Keratinocyte (primary cell): ENCODE measurements at regions not wholly inside any gene's neighbourhood (a gene's known extent, or its start where the extent isn't known, plus 50 kb on each side); places are given as distances from the start of the nearest gene placed in this dataset.

Experiments
- DNase-seq: peaks from one replicate; pipeline ENCODE4 v3.0.0-alpha.2; 2011; ENCODE audit warnings: low read depth, missing footprints, low spot score
- FAIRE-seq: peaks from 2 replicates; lab custom pipeline; 2011; peaks lifted over from hg19 to GRCh38; lab: Jason Lieb, UNC
- H2AFZ ChIP-seq: 2 replicates; pipeline ENCODE4 v1.6.0; 2012; ENCODE audit warnings: low read length, control low read depth, inconsistent platforms; ENCODE audit not compliant: control insufficient read depth
- H3K27ac ChIP-seq: 2 replicates; pipeline ENCODE4 v1.5.1; 2011; ENCODE audit warnings: low read length; ENCODE audit not compliant: control insufficient read depth, insufficient read depth
- H3K27me3 ChIP-seq: 3 replicates; pipeline ENCODE4 v1.6.0; 2011; ENCODE audit warnings: low read length; ENCODE audit not compliant: control insufficient read depth, insufficient read depth; ENCODE audit errors: extremely low read depth
- H3K36me3 ChIP-seq, 2 experiments: 2 replicates in 1 of 2; 3 replicates in 1 of 2; pipeline ENCODE4 v1.5.1; 2011; ENCODE audit warnings: low read length in 2 of 2, mild to moderate bottlenecking in 1 of 2; ENCODE audit not compliant: control insufficient read depth in 2 of 2, insufficient read depth in 2 of 2; ENCODE audit errors: extremely low read depth in 1 of 2
- H3K4me1 ChIP-seq: 3 replicates; pipeline ENCODE4 v1.5.1; 2011; ENCODE audit warnings: low read length; ENCODE audit not compliant: control insufficient read depth, insufficient read depth; ENCODE audit errors: extremely low read depth
- H3K4me2 ChIP-seq: 3 replicates; pipeline ENCODE4 v1.6.0; 2011; ENCODE audit warnings: low read depth, low read length; ENCODE audit not compliant: control insufficient read depth, insufficient read depth; ENCODE audit errors: extremely low read depth
- H3K4me3 ChIP-seq, 3 experiments: fragments of 200-600 bp in 1 of 3; sonication (generic) in 1 of 3; 2 replicates in 2 of 3; 3 replicates in 1 of 3; pipeline ENCODE4 v1.5.1; 2011 to 2016; ENCODE audit warnings: low read length in 3 of 3, mild to moderate bottlenecking in 3 of 3, control low read depth in 2 of 3, inconsistent platforms in 1 of 3, low read depth in 1 of 3, mixed read lengths in 1 of 3, mixed run types in 1 of 3, moderate library complexity in 1 of 3; ENCODE audit not compliant: control insufficient read depth in 2 of 3, insufficient read depth in 2 of 3; ENCODE audit errors: extremely low read depth in 1 of 3
- H3K79me2 ChIP-seq: 2 replicates; pipeline ENCODE4 v1.6.0; 2012; ENCODE audit warnings: low read length; ENCODE audit not compliant: control insufficient read depth, insufficient read depth
- H3K9ac ChIP-seq: 3 replicates; pipeline ENCODE4 v1.6.0; 2011; ENCODE audit warnings: low read length; ENCODE audit not compliant: control insufficient read depth, insufficient read depth; ENCODE audit errors: extremely low read depth
- H3K9me1 ChIP-seq: 3 replicates; pipeline ENCODE4 v1.6.0; 2011; ENCODE audit warnings: low read length; ENCODE audit not compliant: control insufficient read depth, insufficient read depth; ENCODE audit errors: extremely low read depth
- H3K9me3 ChIP-seq: 2 replicates; pipeline ENCODE4 v1.5.1; 2012; ENCODE audit warnings: low read depth, low read length; ENCODE audit not compliant: control insufficient read depth
- H4K20me1 ChIP-seq: 3 replicates; pipeline ENCODE4 v1.6.0; 2011; ENCODE audit warnings: low read length; ENCODE audit not compliant: control insufficient read depth, insufficient read depth; ENCODE audit errors: extremely low read depth
- CTCF ChIP-seq, 3 experiments: IDR thresholded peaks in 1 of 3; conservative IDR thresholded peaks in 1 of 3; optimal IDR thresholded peaks in 1 of 3; 2 replicates in 2 of 3; 3 replicates in 1 of 3; pipeline versions ENCODE3 to v1.5.1; 2011; ENCODE audit warnings: low read length in 3 of 3, mild to moderate bottlenecking in 3 of 3, moderate library complexity in 2 of 3, control low read depth in 1 of 3, inconsistent platforms in 1 of 3; ENCODE audit not compliant: insufficient read depth in 2 of 3; ENCODE audit errors: extremely low read depth in 1 of 3
- EZH2 ChIP-seq: IDR thresholded peaks from one replicate; pipeline ENCODE4 v1.6.1; 2012; ENCODE audit warnings: inconsistent platforms, mild to moderate bottlenecking, low read length, moderate library complexity
- dilution Hi-C: fragments of 300-500 bp; cut with MboI; formaldehyde crosslinking; loops from one replicate; pipeline ENCODE4 v1.7.0; 2020; ENCODE audit warnings: low sequenced_read_pairs; ENCODE audit not compliant: extremely low pct_ligation_motif_present

GRCh38 chr5:21195145-21195544 is 1207.1 kb upstream of the CDH18 start:
- no peak overlapping the region for H3K4me2 ChIP-seq
- H3K9me3 ChIP-seq: no peaks in the 10 kb centered on the region
- H3K9ac ChIP-seq: no peak overlapping the region
- no peak overlapping the region for H2AFZ ChIP-seq
- no peak overlapping the region for H3K27ac ChIP-seq
- H3K27me3 ChIP-seq: no peaks in the 10 kb centered on the region
- dilution Hi-C loops: no loop called here
- no peaks in the 10 kb centered on the region for H3K79me2 ChIP-seq
- no peak for TF ChIP-seq EZH2
- no peak for TF ChIP-seq CTCF (optimal IDR thresholded peaks at IDR 0.05 in 1 of 3, IDR thresholded peaks at IDR 0.05 in 1 of 3, conservative IDR thresholded peaks at IDR 0.05 in 1 of 3; ENCODE audit: extremely low read depth in 1 of 3, insufficient read depth in 2 of 3, low read length in 3 of 3)
- H4K20me1 ChIP-seq: no peaks in the 10 kb centered on the region
- no peak for FAIRE-seq
- H3K36me3 ChIP-seq: no peaks in the 10 kb centered on the region
- H3K4me3 ChIP-seq: no peak overlapping the region
- DNase-seq: no peak
- H3K4me1 ChIP-seq: no peaks in the 10 kb centered on the region
- H3K9me1 ChIP-seq: no peaks in the 10 kb centered on the region

- H3K9me1 ChIP-seq: no peaks in the 10 kb centered on the region
- no peak overlapping the region for H3K4me2 ChIP-seq
- TF ChIP-seq CTCF (optimal IDR thresholded peaks at IDR 0.05 in 1 of 3, IDR thresholded peaks at IDR 0.05 in 1 of 3, conservative IDR thresholded peaks at IDR 0.05 in 1 of 3; ENCODE audit: extremely low read depth in 1 of 3, insufficient read depth in 2 of 3, low read length in 3 of 3): no peak
- no peak for TF ChIP-seq EZH2
- no peaks in the 10 kb centered on the region for H3K27me3 ChIP-seq
- no peaks in the 10 kb centered on the region for H3K36me3 ChIP-seq
- no peak overlapping the region for H3K4me3 ChIP-seq
- dilution Hi-C loops: no loop called here
- no peak overlapping the region for H2AFZ ChIP-seq
- no peaks in the 10 kb centered on the region for H4K20me1 ChIP-seq
- FAIRE-seq (no peak), DNase-seq (no peak)
- no peak overlapping the region for H3K9ac ChIP-seq
- no peak overlapping the region for H3K27ac ChIP-seq
- no peaks in the 10 kb centered on the region for H3K9me3 ChIP-seq
- H3K4me1 ChIP-seq: no peaks in the 10 kb centered on the region
- no peaks in the 10 kb centered on the region for H3K79me2 ChIP-seq
Measured at GRCh38 chr5:21185536-21185935, 1197.5 kb upstream of the CDH18 start.
